ENCODE measurements at regions not wholly inside any gene's neighbourhood (a gene's known extent, or its start where the extent isn't known, plus 50 kb on each side); places are given as distances from the start of the nearest gene placed in this dataset.
A peak's percentile ranks its signal among the peaks of the same experiment; 100 is the strongest.

DNA sequence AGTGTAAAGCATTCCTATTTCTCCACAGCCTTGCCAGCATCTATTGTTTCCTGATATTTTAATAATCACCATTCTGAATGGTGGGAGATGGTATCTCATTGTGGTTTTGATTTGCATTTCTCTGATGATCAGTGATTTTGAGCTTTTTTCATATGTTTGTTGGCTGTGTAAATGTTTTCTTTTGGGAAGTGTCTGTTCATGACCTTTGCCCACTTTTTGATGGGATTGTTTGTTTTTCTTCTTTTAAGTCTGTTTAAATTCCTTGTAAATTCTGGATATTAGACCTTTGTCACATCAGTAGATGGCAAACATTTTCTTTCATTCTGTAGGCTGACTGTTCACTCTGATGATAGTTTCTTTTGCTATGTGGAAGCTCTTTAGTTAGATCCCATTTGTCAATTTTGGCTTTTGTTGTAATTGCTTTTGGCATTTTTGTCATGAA lies 461.5 kb upstream of the GCFC2 start (continued):
- TF ChIP-seq, protein P1, sequence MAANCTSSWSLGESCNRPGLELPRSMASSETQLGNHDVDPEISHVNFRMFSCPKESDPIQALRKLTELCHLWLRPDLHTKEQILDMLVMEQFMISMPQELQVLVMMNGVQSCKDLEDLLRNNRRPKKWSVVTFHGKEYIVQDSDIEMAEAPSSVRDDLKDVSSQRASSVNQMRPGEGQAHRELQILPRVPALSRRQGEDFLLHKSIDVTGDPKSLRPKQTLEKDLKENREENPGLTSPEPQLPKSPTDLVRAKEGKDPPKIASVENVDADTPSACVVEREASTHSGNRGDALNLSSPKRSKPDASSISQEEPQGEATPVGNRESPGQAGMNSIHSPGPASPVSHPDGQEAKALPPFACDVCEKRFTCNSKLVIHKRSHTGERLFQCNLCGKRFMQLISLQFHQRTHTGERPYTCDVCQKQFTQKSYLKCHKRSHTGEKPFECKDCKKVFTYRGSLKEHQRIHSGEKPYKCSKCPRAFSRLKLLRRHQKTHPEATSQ (CRISPR knock-in tag; IDR thresholded peaks at IDR 0.05; ENCODE audit: borderline replicate concordance): peak; percentile 77; the same call in 1 of the 2 replicates
- TF ChIP-seq TCF7L2 (IDR thresholded peaks at IDR 0.05; ENCODE audit: low read depth, low read length) (peak; percentile 76), RARA (CRISPR knock-in tag; IDR thresholded peaks at IDR 0.05) (peak; percentile 84), GATA4 (IDR thresholded peaks at IDR 0.05; ENCODE audit: borderline replicate concordance, low read depth) (peak; percentile 81), POGZ (CRISPR knock-in tag; IDR thresholded peaks at IDR 0.05) (peak; percentile 71; the same call in 1 of the 2 replicates), TARDBP (CRISPR knock-in tag; IDR thresholded peaks at IDR 0.05) (peak; percentile 87; the same call in 1 of the 2 replicates), FOXA1 (IDR thresholded peaks at IDR 0.05) (peak; percentile 94), FOXA1 (CRISPR knock-in tag; IDR thresholded peaks at IDR 0.05) (peak; percentile 84), CBFB (CRISPR knock-in tag; IDR thresholded peaks at IDR 0.05) (peak; percentile 82), MED1 (CRISPR knock-in tag; IDR thresholded peaks at IDR 0.05) (peak; percentile 74; the same call in 1 of the 2 replicates), ETV5 (CRISPR knock-in tag; IDR thresholded peaks at IDR 0.05; ENCODE audit: borderline replicate concordance) (peak; percentile 40), STAG1 (CRISPR knock-in tag; IDR thresholded peaks at IDR 0.05) (peak; percentile 17; the same call in 1 of the 2 replicates), KLF16 (CRISPR knock-in tag; IDR thresholded peaks at IDR 0.05) (peak in 1 of 2 experiments; percentile 71; a peak in 1 of 4 replicates), NFYB (CRISPR knock-in tag; IDR thresholded peaks at IDR 0.05) (peak; percentile 26; the same call in 1 of the 2 replicates), FOXK1 (CRISPR knock-in tag; IDR thresholded peaks at IDR 0.05; ENCODE audit: borderline replicate concordance, low read depth) (peak; percentile 64), ZKSCAN8 (CRISPR knock-in tag; IDR thresholded peaks at IDR 0.05; ENCODE audit: borderline replicate concordance) (peak; percentile 33; the same call in 1 of the 2 replicates), ZNF12 (CRISPR knock-in tag; IDR thresholded peaks at IDR 0.05) (peak; percentile 51)
- TF ChIP-seq, protein P2, sequence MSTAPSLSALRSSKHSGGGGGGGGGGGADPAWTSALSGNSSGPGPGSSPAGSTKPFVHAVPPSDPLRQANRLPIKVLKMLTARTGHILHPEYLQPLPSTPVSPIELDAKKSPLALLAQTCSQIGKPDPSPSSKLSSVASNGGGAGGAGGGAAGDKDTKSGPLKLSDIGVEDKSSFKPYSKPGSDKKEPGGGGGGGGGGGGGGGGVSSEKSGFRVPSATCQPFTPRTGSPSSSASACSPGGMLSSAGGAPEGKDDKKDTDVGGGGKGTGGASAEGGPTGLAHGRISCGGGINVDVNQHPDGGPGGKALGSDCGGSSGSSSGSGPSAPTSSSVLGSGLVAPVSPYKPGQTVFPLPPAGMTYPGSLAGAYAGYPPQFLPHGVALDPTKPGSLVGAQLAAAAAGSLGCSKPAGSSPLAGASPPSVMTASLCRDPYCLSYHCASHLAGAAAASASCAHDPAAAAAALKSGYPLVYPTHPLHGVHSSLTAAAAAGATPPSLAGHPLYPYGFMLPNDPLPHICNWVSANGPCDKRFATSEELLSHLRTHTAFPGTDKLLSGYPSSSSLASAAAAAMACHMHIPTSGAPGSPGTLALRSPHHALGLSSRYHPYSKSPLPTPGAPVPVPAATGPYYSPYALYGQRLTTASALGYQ (CRISPR knock-in tag; IDR thresholded peaks at IDR 0.05): peak; percentile 88
- TF ChIP-seq, protein P3, sequence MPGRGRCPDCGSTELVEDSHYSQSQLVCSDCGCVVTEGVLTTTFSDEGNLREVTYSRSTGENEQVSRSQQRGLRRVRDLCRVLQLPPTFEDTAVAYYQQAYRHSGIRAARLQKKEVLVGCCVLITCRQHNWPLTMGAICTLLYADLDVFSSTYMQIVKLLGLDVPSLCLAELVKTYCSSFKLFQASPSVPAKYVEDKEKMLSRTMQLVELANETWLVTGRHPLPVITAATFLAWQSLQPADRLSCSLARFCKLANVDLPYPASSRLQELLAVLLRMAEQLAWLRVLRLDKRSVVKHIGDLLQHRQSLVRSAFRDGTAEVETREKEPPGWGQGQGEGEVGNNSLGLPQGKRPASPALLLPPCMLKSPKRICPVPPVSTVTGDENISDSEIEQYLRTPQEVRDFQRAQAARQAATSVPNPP (CRISPR knock-in tag; IDR thresholded peaks at IDR 0.05): 0 out of 2 replicates have a peak, but pooled peaks have one; percentile 65
- TF ChIP-seq, protein P4, sequence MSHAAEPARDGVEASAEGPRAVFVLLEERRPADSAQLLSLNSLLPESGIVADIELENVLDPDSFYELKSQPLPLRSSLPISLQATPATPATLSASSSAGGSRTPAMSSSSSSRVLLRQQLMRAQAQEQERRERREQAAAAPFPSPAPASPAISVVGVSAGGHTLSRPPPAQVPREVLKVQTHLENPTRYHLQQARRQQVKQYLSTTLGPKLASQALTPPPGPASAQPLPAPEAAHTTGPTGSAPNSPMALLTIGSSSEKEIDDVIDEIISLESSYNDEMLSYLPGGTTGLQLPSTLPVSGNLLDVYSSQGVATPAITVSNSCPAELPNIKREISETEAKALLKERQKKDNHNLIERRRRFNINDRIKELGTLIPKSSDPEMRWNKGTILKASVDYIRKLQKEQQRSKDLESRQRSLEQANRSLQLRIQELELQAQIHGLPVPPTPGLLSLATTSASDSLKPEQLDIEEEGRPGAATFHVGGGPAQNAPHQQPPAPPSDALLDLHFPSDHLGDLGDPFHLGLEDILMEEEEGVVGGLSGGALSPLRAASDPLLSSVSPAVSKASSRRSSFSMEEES (CRISPR knock-in tag; IDR thresholded peaks at IDR 0.05): peak; percentile 29; the same call in 1 of the 2 replicates
- TF ChIP-seq, protein P5, sequence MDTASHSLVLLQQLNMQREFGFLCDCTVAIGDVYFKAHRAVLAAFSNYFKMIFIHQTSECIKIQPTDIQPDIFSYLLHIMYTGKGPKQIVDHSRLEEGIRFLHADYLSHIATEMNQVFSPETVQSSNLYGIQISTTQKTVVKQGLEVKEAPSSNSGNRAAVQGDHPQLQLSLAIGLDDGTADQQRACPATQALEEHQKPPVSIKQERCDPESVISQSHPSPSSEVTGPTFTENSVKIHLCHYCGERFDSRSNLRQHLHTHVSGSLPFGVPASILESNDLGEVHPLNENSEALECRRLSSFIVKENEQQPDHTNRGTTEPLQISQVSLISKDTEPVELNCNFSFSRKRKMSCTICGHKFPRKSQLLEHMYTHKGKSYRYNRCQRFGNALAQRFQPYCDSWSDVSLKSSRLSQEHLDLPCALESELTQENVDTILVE (CRISPR knock-in tag; IDR thresholded peaks at IDR 0.05): 0 out of 2 replicates have a peak, but pooled peaks have one; percentile 19
- TF ChIP-seq, protein P6, sequence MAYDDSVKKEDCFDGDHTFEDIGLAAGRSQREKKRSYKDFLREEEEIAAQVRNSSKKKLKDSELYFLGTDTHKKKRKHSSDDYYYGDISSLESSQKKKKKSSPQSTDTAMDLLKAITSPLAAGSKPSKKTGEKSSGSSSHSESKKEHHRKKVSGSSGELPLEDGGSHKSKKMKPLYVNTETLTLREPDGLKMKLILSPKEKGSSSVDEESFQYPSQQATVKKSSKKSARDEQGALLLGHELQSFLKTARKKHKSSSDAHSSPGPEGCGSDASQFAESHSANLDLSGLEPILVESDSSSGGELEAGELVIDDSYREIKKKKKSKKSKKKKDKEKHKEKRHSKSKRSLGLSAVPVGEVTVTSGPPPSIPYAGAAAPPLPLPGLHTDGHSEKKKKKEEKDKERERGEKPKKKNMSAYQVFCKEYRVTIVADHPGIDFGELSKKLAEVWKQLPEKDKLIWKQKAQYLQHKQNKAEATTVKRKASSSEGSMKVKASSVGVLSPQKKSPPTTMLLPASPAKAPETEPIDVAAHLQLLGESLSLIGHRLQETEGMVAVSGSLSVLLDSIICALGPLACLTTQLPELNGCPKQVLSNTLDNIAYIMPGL (CRISPR knock-in tag; IDR thresholded peaks at IDR 0.05; ENCODE audit: borderline replicate concordance in 1 of 2, low read depth in 1 of 2): peak in 1 of 2 experiments; percentile 57; a peak in 1 of 4 replicates
